Uterus (tissue), 3 donors: ENCODE measurements at regions not wholly inside any gene's neighbourhood (a gene's known extent, or its start where the extent isn't known, plus 50 kb on each side); places are given as distances from the start of the nearest gene placed in this dataset.

Experiments
- DNase-seq, 2 donors: peaks; one replicate each; pipeline ENCODE4 v3.0.0-alpha.2; 2019 to 2020
- H3K27ac ChIP-seq, 2 donors: fragments of 200-600 bp; sonication (generic); 1 replicate in 1 of 2; 2 replicates in 1 of 2; pipeline ENCODE4 v1.5.1; 2016 to 2018
- H3K27me3 ChIP-seq, 2 donors: fragments of 200-600 bp; sonication (generic); one replicate each; pipeline ENCODE4 v1.5.1; 2018 to 2019; ENCODE audit warnings: control low read depth in 1 of 2
- H3K36me3 ChIP-seq, 2 donors: fragments of 200-600 bp; sonication (generic); one replicate each; pipeline ENCODE4 v1.5.1; 2019; ENCODE audit warnings: control low read depth in 1 of 2
- H3K4me1 ChIP-seq, 2 donors: fragments of 200-600 bp; sonication (generic); one replicate each; pipeline ENCODE4 v1.5.1; 2018 to 2019; ENCODE audit warnings: control low read depth in 1 of 2
- H3K4me3 ChIP-seq, 2 donors: fragments of 200-600 bp; sonication (generic); 1 replicate in 1 of 2; 2 replicates in 1 of 2; pipeline ENCODE4 v1.5.1; 2018 to 2019; ENCODE audit warnings: mild to moderate bottlenecking in 1 of 2
- H3K9me3 ChIP-seq, 2 donors: fragments of 200-600 bp; sonication (generic); one replicate each; pipeline ENCODE4 v1.5.1; 2019; ENCODE audit warnings: control low read depth in 1 of 2
- CTCF ChIP-seq, 4 experiments: fragments of 200-600 bp in 2 of 4; fragments of 450-650 bp in 2 of 4; sonication (generic) in 2 of 4; IDR thresholded peaks; one replicate each; pipeline ENCODE4 v1.5.1; 2016 to 2019; ENCODE audit warnings: antibody characterized with exemption in 4 of 4, mild to moderate bottlenecking in 2 of 4, moderate library complexity in 1 of 4
- POLR2A ChIP-seq, 2 donors: fragments of 450-650 bp; IDR thresholded peaks; one replicate each; pipeline ENCODE4 v1.6.1; 2016; ENCODE audit warnings: antibody characterized with exemption in 2 of 2, mild to moderate bottlenecking in 1 of 2, moderate library complexity in 1 of 2
- intact Hi-C: fragments of 100-400 bp; cut with DNase I; formaldehyde crosslinking; loops from one replicate; pipeline ENCODE4 v1.15.1; 2023; ENCODE audit warnings: low total_unique reads
- donor health status: DM: yes; HTN: yes; CAD: no.

GRCh38 chr6:4603856-4604369, 172.3 kb upstream of the CDYL start:
- no peaks in the 10 kb centered on the region for H3K36me3 ChIP-seq
- DNase-seq, result no peak
- peaks cover 0 to 8% of the 10 kb centered on the region in 2 donors for H3K4me1 ChIP-seq
- H3K27me3 ChIP-seq, result no peaks in the 10 kb centered on the region
- intact Hi-C loops, result no loop called here
- H3K4me3 ChIP-seq, result no peak overlapping the region
- H3K9me3 ChIP-seq, result no peaks in the 10 kb centered on the region
- H3K27ac ChIP-seq, result no peak overlapping the region
- TF ChIP-seq POLR2A (IDR thresholded peaks at IDR 0.05), result no peak
- no peak for TF ChIP-seq CTCF (IDR thresholded peaks at IDR 0.05)

GRCh38 chr6:4603291-4603690, 172.9 kb upstream of the CDYL start:
- Histone ChIP-seq H3K27me3 (no peaks in the 10 kb centered on the region), H3K4me3 (no peak overlapping the region), H3K4me1 (peaks cover 0 to 8% of the 10 kb centered on the region in 2 donors), H3K9me3 (no peaks in the 10 kb centered on the region), H3K36me3 (no peaks in the 10 kb centered on the region), H3K27ac (no peak overlapping the region)
- peak in 1 of 2 donors; percentile 34 for DNase-seq
- TF ChIP-seq POLR2A (IDR thresholded peaks at IDR 0.05) (no peak), CTCF (IDR thresholded peaks at IDR 0.05) (no peak)
- intact Hi-C loops, result no loop called here

- intact Hi-C loops, result no loop called here
- Histone ChIP-seq H3K4me1 (no peaks in the 10 kb centered on the region), H3K4me3 (no peak overlapping the region), H3K27ac (no peak overlapping the region), H3K27me3 (no peaks in the 10 kb centered on the region), H3K36me3 (no peaks in the 10 kb centered on the region), H3K9me3 (no peaks in the 10 kb centered on the region)
- DNase-seq, result no peak
- no peak for TF ChIP-seq CTCF (IDR thresholded peaks at IDR 0.05)
- no peak for TF ChIP-seq POLR2A (IDR thresholded peaks at IDR 0.05)
These were observed 176.3 kb upstream of the CDYL start for GRCh38 chr6:4599924-4600323.

GRCh38 chr6:4598384-4598995, 177.7 kb upstream of the CDYL start:
- TF ChIP-seq POLR2A (IDR thresholded peaks at IDR 0.05) (no peak), CTCF (IDR thresholded peaks at IDR 0.05) (no peak)
- Histone ChIP-seq H3K36me3 (no peaks in the 10 kb centered on the region), H3K9me3 (no peaks in the 10 kb centered on the region), H3K4me3 (no peak overlapping the region), H3K27ac (no peak overlapping the region), H3K4me1 (no peaks in the 10 kb centered on the region), H3K27me3 (no peaks in the 10 kb centered on the region)
- no peak for DNase-seq
- intact Hi-C loops, result no loop called here

GRCh38 chr6:4593951-4594350, 182.3 kb upstream of the CDYL start:
- DNase-seq, result no peak
- no peaks in the 10 kb centered on the region for H3K9me3 ChIP-seq
- intact Hi-C loops, result no loop called here
- H3K36me3 ChIP-seq, result no peaks in the 10 kb centered on the region
- H3K27me3 ChIP-seq, result no peaks in the 10 kb centered on the region
- no peak overlapping the region for H3K27ac ChIP-seq
- no peak overlapping the region for H3K4me3 ChIP-seq
- H3K4me1 ChIP-seq, result no peaks in the 10 kb centered on the region
- TF ChIP-seq POLR2A (IDR thresholded peaks at IDR 0.05), result no peak
- no peak for TF ChIP-seq CTCF (IDR thresholded peaks at IDR 0.05)
